H1 (cell line): ENCODE measurements at regions not wholly inside any gene's neighbourhood (a gene's known extent, or its start where the extent isn't known, plus 50 kb on each side); places are given as distances from the start of the nearest gene placed in this dataset.

Source experiments
- CTCF ChIA-PET: fragments of 300-600 bp; sonication (Branson Sonifier 250); formaldehyde crosslinking; loops from one replicate; lab custom pipeline; 2021; ENCODE audit not compliant: partially characterized antibody; lab: Charles Lee
- POLR2A ChIA-PET: fragments of 300-600 bp; sonication (Branson Sonifier 250); formaldehyde crosslinking; loops from one replicate; lab custom pipeline; 2021; ENCODE audit warnings: inconsistent platforms; ENCODE audit not compliant: partially characterized antibody; lab: Charles Lee
- DNase-seq, 2 experiments: peaks; one replicate each; pipeline versions ENCODE4 v3.0.0 to v3.0.0-alpha.2; 2010 to 2022; ENCODE audit warnings: low spot score in 2 of 2, low read depth in 1 of 2, mixed read lengths in 1 of 2
- FAIRE-seq: peaks from 2 replicates; lab custom pipeline; 2011; peaks lifted over from hg19 to GRCh38; lab: Jason Lieb, UNC
- H2AFZ ChIP-seq: 2 replicates; pipeline ENCODE4 v1.8.1; 2012; ENCODE audit warnings: low read length, inconsistent platforms
- H2AK5ac ChIP-seq: 2 replicates; pipeline ENCODE4 v1.6.1; 2013; ENCODE audit warnings: low read depth, low read length
- H2BK120ac ChIP-seq: replicated peaks from 2 replicates; pipeline ENCODE3; 2013; ENCODE audit warnings: low read depth, low read length, inconsistent platforms
- H2BK12ac ChIP-seq: 2 replicates; pipeline ENCODE4 v1.6.1; 2013; ENCODE audit warnings: low read depth, low read length
- H2BK15ac ChIP-seq: 2 replicates; pipeline ENCODE4 v1.6.1; 2013; ENCODE audit warnings: low read length
- H2BK20ac ChIP-seq: 2 replicates; pipeline ENCODE4 v1.6.1; 2013; ENCODE audit warnings: low read length
- H2BK5ac ChIP-seq: 2 replicates; pipeline ENCODE4 v1.6.1; 2013; ENCODE audit warnings: low read depth, low read length
- H3K14ac ChIP-seq: 2 replicates; pipeline ENCODE4 v1.6.1; 2013; ENCODE audit warnings: inconsistent platforms; ENCODE audit not compliant: insufficient read length
- H3K18ac ChIP-seq: 2 replicates; pipeline ENCODE4 v1.6.1; 2013; ENCODE audit warnings: low read length; ENCODE audit errors: extremely low read depth
- H3K23ac ChIP-seq: 2 replicates; pipeline ENCODE4 v1.6.1; 2013; ENCODE audit warnings: inconsistent platforms; ENCODE audit not compliant: insufficient read length
- H3K23me2 ChIP-seq: 2 replicates; pipeline ENCODE4 v1.6.1; 2013; ENCODE audit warnings: low read depth, low read length
- H3K27ac ChIP-seq: 2 replicates; pipeline ENCODE4 v1.6.1; 2011; ENCODE audit warnings: low read depth, low read length, inconsistent platforms
- H3K27me3 ChIP-seq, 4 experiments: replicated peaks in 1 of 4; 1 replicate in 1 of 4; 2 replicates in 3 of 4; pipeline versions ENCODE4 v1.6.1 to v1.8.1; 2011 to 2013; ENCODE audit warnings: low read length in 3 of 4, mild to moderate bottlenecking in 3 of 4, inconsistent platforms in 2 of 4, mixed read lengths in 2 of 4, moderate library complexity in 1 of 4; ENCODE audit not compliant: control insufficient read depth in 3 of 4, insufficient read depth in 3 of 4; ENCODE audit errors: extremely low read depth in 1 of 4
- H3K36me3 ChIP-seq, 4 experiments: 2 replicates each; pipeline versions ENCODE4 v1.6.1 to v1.8.1; 2011 to 2013; ENCODE audit warnings: mild to moderate bottlenecking in 4 of 4, low read length in 3 of 4, moderate library complexity in 2 of 4, control low read depth in 1 of 4, inconsistent platforms in 1 of 4; ENCODE audit not compliant: insufficient read depth in 4 of 4, control insufficient read depth in 2 of 4
- H3K4ac ChIP-seq: replicated peaks from 2 replicates; pipeline ENCODE3; 2013; ENCODE audit warnings: low read length, low read depth, mixed read lengths, inconsistent platforms; ENCODE audit not compliant: insufficient read length
- H3K4me1 ChIP-seq, 4 experiments: replicated peaks in 1 of 4; 1 replicate in 1 of 4; 2 replicates in 3 of 4; pipeline versions ENCODE4 v1.6.1 to v1.8.1; 2011 to 2013; ENCODE audit warnings: low read length in 3 of 4, inconsistent platforms in 2 of 4, mixed read lengths in 1 of 4; ENCODE audit not compliant: insufficient read depth in 4 of 4, control insufficient read depth in 3 of 4
- H3K4me2 ChIP-seq, 2 experiments: 2 replicates each; pipeline versions ENCODE4 v1.6.1 to v1.8.1; 2011 to 2013; ENCODE audit warnings: low read depth in 2 of 2, low read length in 2 of 2, control low read depth in 1 of 2, inconsistent platforms in 1 of 2, mild to moderate bottlenecking in 1 of 2; ENCODE audit not compliant: insufficient read depth in 1 of 2
- H3K4me3 ChIP-seq, 4 experiments: fragments of 200-600, 300-600 bp in 1 of 4; sonication (generic), shearing (Covaris generic), sonication (Bioruptor Twin) in 1 of 4; 2 replicates each; pipeline versions ENCODE4 v1.5.1 to v1.8.1; 2011 to 2016; ENCODE audit warnings: low read length in 4 of 4, low read depth in 3 of 4, control low read depth in 2 of 4, inconsistent platforms in 2 of 4, mild to moderate bottlenecking in 2 of 4, mixed read lengths in 1 of 4, moderate library complexity in 1 of 4; ENCODE audit not compliant: insufficient read depth in 2 of 4; ENCODE audit errors: extremely low read depth in 1 of 4
- H3K56ac ChIP-seq: replicated peaks from 2 replicates; pipeline ENCODE3; 2013; ENCODE audit warnings: low read depth, mild to moderate bottlenecking, mixed read lengths, low read length, inconsistent platforms; ENCODE audit not compliant: insufficient read length
- H3K79me1 ChIP-seq: 2 replicates; pipeline ENCODE4 v1.6.1; 2013; ENCODE audit warnings: low read depth, low read length, control low read depth
- H3K79me2 ChIP-seq, 2 experiments: 2 replicates each; pipeline versions ENCODE4 v1.6.1 to v1.8.1; 2012 to 2013; ENCODE audit warnings: low read length in 2 of 2, mild to moderate bottlenecking in 2 of 2, inconsistent platforms in 1 of 2; ENCODE audit not compliant: insufficient read depth in 2 of 2, control insufficient read depth in 1 of 2
- H3K9ac ChIP-seq, 4 experiments: replicated peaks in 1 of 4; 1 replicate in 1 of 4; 2 replicates in 3 of 4; pipeline versions ENCODE4 v1.6.1 to v1.8.1; 2011 to 2013; ENCODE audit warnings: low read depth in 3 of 4, low read length in 3 of 4, control low read depth in 2 of 4, mild to moderate bottlenecking in 2 of 4, moderate library complexity in 2 of 4, inconsistent platforms in 1 of 4; ENCODE audit errors: extremely low read depth in 1 of 4
- H3K9me3 ChIP-seq, 2 experiments: 2 replicates each; pipeline versions ENCODE4 v1.6.1 to v1.8.1; 2012 to 2013; ENCODE audit warnings: mild to moderate bottlenecking in 2 of 2, moderate library complexity in 2 of 2, control low read depth in 1 of 2, inconsistent platforms in 1 of 2, low read depth in 1 of 2, low read length in 1 of 2, mixed read lengths in 1 of 2; ENCODE audit not compliant: insufficient read depth in 2 of 2
- H4K20me1 ChIP-seq, 2 experiments: replicated peaks in 1 of 2; 2 replicates each; pipeline versions ENCODE3 to v1.8.1; 2011 to 2013; ENCODE audit warnings: inconsistent platforms in 2 of 2, low read length in 2 of 2, mild to moderate bottlenecking in 1 of 2; ENCODE audit not compliant: insufficient read depth in 2 of 2, control insufficient read depth in 1 of 2
- H4K5ac ChIP-seq: 2 replicates; pipeline ENCODE4 v1.6.1; 2013; ENCODE audit warnings: low read length, low read depth, mixed read lengths, inconsistent platforms; ENCODE audit not compliant: insufficient read length
- H4K8ac ChIP-seq: 2 replicates; pipeline ENCODE4 v1.8.0; 2013; ENCODE audit warnings: mild to moderate bottlenecking, moderate library complexity, low read length, inconsistent platforms; ENCODE audit not compliant: insufficient read depth; ENCODE audit errors: extremely low read depth
- H4K91ac ChIP-seq: replicated peaks from 2 replicates; pipeline ENCODE3; 2013; ENCODE audit warnings: low read length, mixed read lengths, inconsistent platforms; ENCODE audit not compliant: insufficient read length
- CBX5 ChIP-seq: fragments of 300-800, 300-1000 bp; sonication (generic); IDR thresholded peaks from 2 replicates; pipeline ENCODE4 v1.7.1; 2016; ENCODE audit warnings: antibody characterized with exemption, low read length, low read depth
- SIN3A ChIP-seq, 2 experiments: IDR thresholded peaks in 1 of 2; conservative IDR thresholded peaks in 1 of 2; 2 replicates each; pipeline ENCODE4 v1.6.1; 2011 to 2012; ENCODE audit warnings: low read length in 2 of 2, improper control_type of control experiment in 1 of 2, low read depth in 1 of 2, mild to moderate bottlenecking in 1 of 2
- SIRT6 ChIP-seq: IDR thresholded peaks from one replicate; pipeline ENCODE4 v1.7.1; 2012; ENCODE audit warnings: low read length, inconsistent platforms
- WGBS, 2 experiments: shearing (Covaris generic) in 1 of 2; methylation state at CpG; one replicate each; pipeline versions ENCODE4 v1.1.6 to v1.1.7; 2013 to 2015; ENCODE audit warnings: low lambda C conversion rate in 2 of 2, mixed read lengths in 2 of 2, inconsistent platforms in 1 of 2, low coverage in 1 of 2, missing lambda C conversion rate in 1 of 2; ENCODE audit not compliant: insufficient replicate concordance in 2 of 2, insufficient coverage in 1 of 2, insufficient read length in 1 of 2; ENCODE audit errors: extremely low coverage in 1 of 2, missing lambda C conversion rate in 1 of 2; 5-methylcytosine and 5-hydroxymethylcytosine counted together

- H2BK15ac ChIP-seq, result no peak overlapping the region
- 67% methylated on average over 9 of the region's 10 CpGs; no CpG with 5 or more reads in 1 of the 2 experiments for WGBS, 2 experiments
- CTCF ChIA-PET, result interaction anchor here (1.0 to 14.4 kb wide), 20 partner anchors 8 to 578 kb away, joined by 3 to 193 read pairs (median 7); no protein-coding TSS in a partner anchor
- no peak overlapping the region for H2BK5ac ChIP-seq
- H4K20me1 ChIP-seq, result no peaks in the 10 kb centered on the region
- no peak overlapping the region for H2BK120ac ChIP-seq
- POLR2A ChIA-PET, result no interaction called here
- DNase-seq, result no peak
- no peaks in the 10 kb centered on the region for H3K9me3 ChIP-seq
- no peak overlapping the region for H2BK12ac ChIP-seq
- H3K4me3 ChIP-seq, result no peak overlapping the region
- no peak overlapping the region for H3K9ac ChIP-seq
- no peak for FAIRE-seq
- H3K27me3 ChIP-seq, result peaks cover 0 to 2% (median 0%) of the 10 kb centered on the region in 4 experiments; a peak in 2 of 7 replicates
- no peak overlapping the region for H4K5ac ChIP-seq
- H2AK5ac ChIP-seq, result no peak overlapping the region
- H4K8ac ChIP-seq, result no peak overlapping the region
- no peaks in the 10 kb centered on the region for H3K79me2 ChIP-seq
- no peaks in the 10 kb centered on the region for H3K23me2 ChIP-seq
- H3K18ac ChIP-seq, result no peak overlapping the region
- no peak overlapping the region for H3K56ac ChIP-seq
- H3K27ac ChIP-seq, result no peak overlapping the region
- no peak overlapping the region for H2AFZ ChIP-seq
- no peak overlapping the region for H2BK20ac ChIP-seq
- no peaks in the 10 kb centered on the region for H3K36me3 ChIP-seq
- peaks cover 0 to 5% (median 0%) of the 10 kb centered on the region in 4 experiments; a peak in 3 of 7 replicates for H3K4me1 ChIP-seq
- H3K4me2 ChIP-seq, result no peak overlapping the region
- no peaks in the 10 kb centered on the region for H3K79me1 ChIP-seq
- H3K4ac ChIP-seq, result no peak overlapping the region
- H4K91ac ChIP-seq, result no peak overlapping the region
- no peak overlapping the region for H3K14ac ChIP-seq
- no peak overlapping the region for H3K23ac ChIP-seq
- TF ChIP-seq SIRT6, result no peak
- no peak for TF ChIP-seq CBX5
- TF ChIP-seq SIN3A (conservative IDR thresholded peaks at IDR 0.05 in 1 of 2, IDR thresholded peaks at IDR 0.05 in 1 of 2; ENCODE audit: low read depth in 1 of 2, low read length in 2 of 2), result no peak
Observed at GRCh38 chr3:10757021-10757820, 58.8 kb upstream of the SLC6A11 start.
